Endothelial cell of umbilical vein (primary cell): ENCODE measurements at regions not wholly inside any gene's neighbourhood (a gene's known extent, or its start where the extent isn't known, plus 50 kb on each side); places are given as distances from the start of the nearest gene placed in this dataset.

Source experiments
- BruUV-seq: library from RNA; stranded (reverse); fragments of 400-500 nt; replicated peaks from 2 replicates; lab custom pipeline; 2021; lab: Mats Ljungman, UMichigan
- CTCF ChIA-PET: fragments of 300-600, 350-600 bp; sonication (Branson Sonifier 250); formaldehyde crosslinking; loops from one replicate; lab custom pipeline; 2021; ENCODE audit warnings: antibody characterized with exemption, inconsistent platforms; lab: Charles Lee
- POLR2A ChIA-PET: fragments of 300-600, 350-600 bp; sonication (Branson Sonifier 250); formaldehyde crosslinking; loops from one replicate; lab custom pipeline; 2021; ENCODE audit warnings: antibody characterized with exemption, inconsistent platforms; lab: Charles Lee
- DNase-seq: peaks from one replicate; pipeline ENCODE4 v3.0.0-alpha.2; 2011; ENCODE audit warnings: low read depth, low spot score
- FAIRE-seq: peaks from 2 replicates; lab custom pipeline; 2011; peaks lifted over from hg19 to GRCh38; lab: Jason Lieb, UNC
- H2AFZ ChIP-seq: 2 replicates; pipeline ENCODE4 v1.6.0; 2012; ENCODE audit warnings: low read depth, low read length, control low read depth, inconsistent platforms
- H3K27ac ChIP-seq: 2 replicates; pipeline ENCODE4 v1.5.1; 2011; ENCODE audit warnings: low read depth, mild to moderate bottlenecking, control low read depth, low read length, moderate library complexity; ENCODE audit not compliant: insufficient read depth
- H3K27me3 ChIP-seq, 2 experiments: 2 replicates each; pipeline versions ENCODE4 v1.6.0 to v1.6.1; 2011; ENCODE audit warnings: low read length in 2 of 2, mixed read lengths in 1 of 2; ENCODE audit not compliant: control insufficient read depth in 2 of 2, insufficient read depth in 2 of 2
- H3K36me3 ChIP-seq, 2 experiments: 2 replicates in 1 of 2; 3 replicates in 1 of 2; pipeline ENCODE4 v1.5.1; 2011; ENCODE audit warnings: low read length in 2 of 2, mild to moderate bottlenecking in 1 of 2, moderate library complexity in 1 of 2; ENCODE audit not compliant: control insufficient read depth in 2 of 2, insufficient read depth in 2 of 2; ENCODE audit errors: extremely low read depth in 1 of 2
- H3K4me1 ChIP-seq: 3 replicates; pipeline ENCODE4 v1.5.1; 2011; ENCODE audit warnings: mild to moderate bottlenecking, low read length; ENCODE audit not compliant: control insufficient read depth, insufficient read depth; ENCODE audit errors: extremely low read depth
- H3K4me2 ChIP-seq: 2 replicates; pipeline ENCODE4 v1.6.1; 2011; ENCODE audit warnings: low read length, control low read depth, mixed read lengths; ENCODE audit not compliant: insufficient read depth
- H3K4me3 ChIP-seq, 3 experiments: fragments of 200-600 bp in 1 of 3; sonication (generic), shearing (Covaris generic) in 1 of 3; replicated peaks in 1 of 3; 2 replicates each; pipeline ENCODE4 v1.5.1; 2011 to 2016; ENCODE audit warnings: control low read depth in 3 of 3, low read length in 3 of 3, mild to moderate bottlenecking in 2 of 3, inconsistent platforms in 1 of 3, low read depth in 1 of 3, moderate library complexity in 1 of 3; ENCODE audit not compliant: insufficient read depth in 1 of 3
- H3K79me2 ChIP-seq: 2 replicates; pipeline ENCODE4 v1.6.0; 2012; ENCODE audit warnings: low read length, inconsistent platforms; ENCODE audit not compliant: control insufficient read depth, insufficient read depth
- H3K9ac ChIP-seq: replicated peaks from 2 replicates; pipeline ENCODE3; 2011; ENCODE audit warnings: low read length, control low read depth; ENCODE audit not compliant: insufficient read depth; ENCODE audit errors: extremely low read depth
- H3K9me1 ChIP-seq: replicated peaks from 3 replicates; pipeline ENCODE4 v1.6.0; 2011; ENCODE audit warnings: mild to moderate bottlenecking, low read length; ENCODE audit not compliant: control insufficient read depth, insufficient read depth; ENCODE audit errors: extremely low read depth
- H3K9me3 ChIP-seq: replicated peaks from 2 replicates; pipeline ENCODE4 v1.5.1; 2012; ENCODE audit warnings: low read length, inconsistent platforms; ENCODE audit not compliant: control insufficient read depth, insufficient read depth
- H4K20me1 ChIP-seq: replicated peaks from 2 replicates; pipeline ENCODE3; 2011; ENCODE audit warnings: mild to moderate bottlenecking, low read length; ENCODE audit not compliant: control insufficient read depth, insufficient read depth; ENCODE audit errors: extremely low read depth
- EZH2 ChIP-seq: IDR thresholded peaks from 2 replicates; pipeline ENCODE4 v1.6.1; 2012; ENCODE audit warnings: borderline replicate concordance, low read depth, mild to moderate bottlenecking, moderate library complexity, low read length, inconsistent platforms; ENCODE audit not compliant: severe bottlenecking
- FOS ChIP-seq: IDR thresholded peaks from 2 replicates; pipeline ENCODE4 v1.6.1; 2011; ENCODE audit warnings: mild to moderate bottlenecking, low read length, moderate library complexity, borderline replicate concordance; ENCODE audit not compliant: insufficient read depth
- GATA2 ChIP-seq: IDR thresholded peaks from 2 replicates; pipeline ENCODE4 v1.7.0; 2011; ENCODE audit warnings: low read depth, mild to moderate bottlenecking, moderate library complexity, mixed read lengths, low read length; ENCODE audit not compliant: insufficient read length, insufficient read depth
- JUN ChIP-seq: IDR thresholded peaks from 2 replicates; pipeline ENCODE4 v1.6.1; 2011; ENCODE audit warnings: borderline replicate concordance, low read depth; ENCODE audit not compliant: insufficient read length, insufficient read depth
- MYC ChIP-seq: IDR thresholded peaks from one replicate; pipeline ENCODE4 v1.6.1; 2011; ENCODE audit warnings: mild to moderate bottlenecking, low read depth, low read length
- POLR2A ChIP-seq: IDR thresholded peaks from 2 replicates; pipeline ENCODE4 v1.6.1; 2012; ENCODE audit warnings: low read depth, mild to moderate bottlenecking, control low read depth, low read length
- POLR2AphosphoS5 ChIP-seq: IDR thresholded peaks from 2 replicates; pipeline ENCODE4 v1.6.1; 2012; ENCODE audit warnings: low read depth, mild to moderate bottlenecking, control low read depth, low read length, moderate library complexity; ENCODE audit not compliant: insufficient read depth
- dilution Hi-C: fragments of 300-500 bp; cut with MboI; formaldehyde crosslinking; loops from one replicate; pipeline ENCODE4 v1.15.0; 2019; ENCODE audit warnings: low sequenced_read_pairs; ENCODE audit not compliant: extremely low pct_ligation_motif_present
- intact Hi-C: fragments of 100-400 bp; cut with micrococcal nuclease; formaldehyde crosslinking; loops from one replicate; pipeline ENCODE4 v1.10.0; 2022
- TF ChIP-seq, protein P1 (sequence below), 2 donors: IDR thresholded peaks; 1 replicate in 1 of 2; 2 replicates in 1 of 2; pipeline ENCODE4 v1.5.1; 2011; ENCODE audit warnings: low read length in 2 of 2, mild to moderate bottlenecking in 2 of 2, moderate library complexity in 2 of 2, control low read depth in 1 of 2, inconsistent platforms in 1 of 2, low read depth in 1 of 2; ENCODE audit not compliant: insufficient read depth in 1 of 2; ENCODE audit errors: extremely low read depth in 1 of 2
- TF ChIP-seq, protein P2 (sequence below): IDR thresholded peaks from 2 replicates; pipeline ENCODE4 v1.6.1; 2011; ENCODE audit not compliant: insufficient read depth, insufficient read length

DNA sequence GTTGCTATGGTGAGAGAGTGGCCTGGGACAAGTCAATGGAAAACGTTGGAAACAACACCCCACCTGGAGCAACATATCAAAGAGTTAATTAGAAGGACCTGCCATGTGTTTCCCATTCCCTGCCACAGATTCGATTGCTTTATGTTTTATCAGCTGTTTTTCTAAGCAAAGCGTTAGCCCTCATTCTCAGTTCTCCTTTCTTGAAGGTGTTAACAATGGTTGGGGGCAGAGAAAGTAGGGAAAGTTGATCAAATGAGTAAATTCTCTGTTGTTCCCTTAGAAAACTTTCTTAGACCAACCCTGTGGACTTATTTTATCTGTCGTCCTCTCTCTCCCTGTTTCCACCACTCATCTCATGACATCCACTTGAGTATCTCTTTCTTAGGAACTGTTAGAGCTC lies 102.5 kb downstream of the ADAMTS15 start:
- no TSS peak for BruUV-seq
- H3K79me2 ChIP-seq: no peaks in the 10 kb centered on the region

More for the DNA sequence above, 102.5 kb downstream of the ADAMTS15 start:
- TF ChIP-seq FOS: no peak
- no peak for TF ChIP-seq POLR2AphosphoS5
- TF ChIP-seq, protein P1, sequence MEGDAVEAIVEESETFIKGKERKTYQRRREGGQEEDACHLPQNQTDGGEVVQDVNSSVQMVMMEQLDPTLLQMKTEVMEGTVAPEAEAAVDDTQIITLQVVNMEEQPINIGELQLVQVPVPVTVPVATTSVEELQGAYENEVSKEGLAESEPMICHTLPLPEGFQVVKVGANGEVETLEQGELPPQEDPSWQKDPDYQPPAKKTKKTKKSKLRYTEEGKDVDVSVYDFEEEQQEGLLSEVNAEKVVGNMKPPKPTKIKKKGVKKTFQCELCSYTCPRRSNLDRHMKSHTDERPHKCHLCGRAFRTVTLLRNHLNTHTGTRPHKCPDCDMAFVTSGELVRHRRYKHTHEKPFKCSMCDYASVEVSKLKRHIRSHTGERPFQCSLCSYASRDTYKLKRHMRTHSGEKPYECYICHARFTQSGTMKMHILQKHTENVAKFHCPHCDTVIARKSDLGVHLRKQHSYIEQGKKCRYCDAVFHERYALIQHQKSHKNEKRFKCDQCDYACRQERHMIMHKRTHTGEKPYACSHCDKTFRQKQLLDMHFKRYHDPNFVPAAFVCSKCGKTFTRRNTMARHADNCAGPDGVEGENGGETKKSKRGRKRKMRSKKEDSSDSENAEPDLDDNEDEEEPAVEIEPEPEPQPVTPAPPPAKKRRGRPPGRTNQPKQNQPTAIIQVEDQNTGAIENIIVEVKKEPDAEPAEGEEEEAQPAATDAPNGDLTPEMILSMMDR (IDR thresholded peaks at IDR 0.05; ENCODE audit: extremely low read depth in 1 of 2, insufficient read depth in 1 of 2, low read depth in 1 of 2, low read length in 2 of 2): no peak
- TF ChIP-seq EZH2: no peak
- no peak for TF ChIP-seq MYC
- no peak for TF ChIP-seq GATA2
- TF ChIP-seq POLR2A: no peak
- TF ChIP-seq JUN: no peak
- TF ChIP-seq, protein P2, sequence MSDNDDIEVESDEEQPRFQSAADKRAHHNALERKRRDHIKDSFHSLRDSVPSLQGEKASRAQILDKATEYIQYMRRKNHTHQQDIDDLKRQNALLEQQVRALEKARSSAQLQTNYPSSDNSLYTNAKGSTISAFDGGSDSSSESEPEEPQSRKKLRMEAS: no peak
- Histone ChIP-seq H3K36me3 (no peaks in the 10 kb centered on the region), H2AFZ (no peak overlapping the region), H3K4me3 (no peak overlapping the region), H3K9me3 (no peaks in the 10 kb centered on the region), H3K4me2 (no peak overlapping the region), H3K9ac (no peak overlapping the region), H4K20me1 (no peaks in the 10 kb centered on the region), H3K4me1 (no peaks in the 10 kb centered on the region), H3K27me3 (peaks cover 3% of the 10 kb centered on the region in 2 experiments), H3K9me1 (no peaks in the 10 kb centered on the region), H3K27ac (no peak overlapping the region)
- dilution Hi-C loops (no loop called here), intact Hi-C loops (no loop called here)
- POLR2A ChIA-PET: no interaction called here
- CTCF ChIA-PET: no interaction called here
- FAIRE-seq (no peak), DNase-seq (no peak)
